SK-N-SH treated with all-trans-retinoic acid at 6 μM for 48 hours (cell line): ENCODE measurements at regions not wholly inside any gene's neighbourhood (a gene's known extent, or its start where the extent isn't known, plus 50 kb on each side); places are given as distances from the start of the nearest gene placed in this dataset.

Experiments
- ATAC-seq: fragments of 200-7000 bp; cut with Tn5 transposase; 3 replicates; pipeline ENCODE4 v1.9.1; 2020; ENCODE audit warnings: mild to moderate bottlenecking, moderate library complexity
- ARNTL ChIP-seq: fragments of 450-650 bp; formaldehyde crosslinking; IDR thresholded peaks from 2 replicates; pipeline ENCODE4 v1.5.0; 2020; ENCODE audit warnings: low read depth, mild to moderate bottlenecking, moderate library complexity, borderline replicate concordance
- BACH2 ChIP-seq: fragments of 250-450 bp; sonication (Bioruptor Pico); IDR thresholded peaks from 2 replicates; pipeline ENCODE4 v1.9.0; 2021; ENCODE audit warnings: mild to moderate bottlenecking, borderline replicate concordance
- CSDC2 ChIP-seq: fragments of 250-450 bp; sonication (Bioruptor Pico); IDR thresholded peaks from 2 replicates; pipeline ENCODE4 v1.5.0; 2020; ENCODE audit warnings: mild to moderate bottlenecking, moderate library complexity
- GLIS3 ChIP-seq: fragments of 250-450 bp; sonication (Bioruptor Pico); IDR thresholded peaks from 2 replicates; pipeline ENCODE4 v1.5.0; 2020; ENCODE audit warnings: mild to moderate bottlenecking, moderate library complexity
- OSR1 ChIP-seq: fragments of 250-450 bp; sonication (Bioruptor Pico); IDR thresholded peaks from 2 replicates; pipeline ENCODE4 v1.8.0; 2022; ENCODE audit warnings: moderate library complexity, mild to moderate bottlenecking, inconsistent platforms
- PPARA ChIP-seq: fragments of 250-450 bp; sonication (Bioruptor Pico); IDR thresholded peaks from 2 replicates; pipeline ENCODE4 v1.5.0; 2020; ENCODE audit warnings: mild to moderate bottlenecking, borderline replicate concordance
- RARB ChIP-seq: fragments of 250-450 bp; sonication (Bioruptor Pico); IDR thresholded peaks from 2 replicates; pipeline ENCODE4 v1.8.0; 2021; ENCODE audit warnings: mild to moderate bottlenecking, moderate library complexity
- SNAI2 ChIP-seq: fragments of 250-450 bp; sonication (Bioruptor Pico); IDR thresholded peaks from 2 replicates; pipeline ENCODE4 v1.5.0; 2020; ENCODE audit warnings: mild to moderate bottlenecking, moderate library complexity
- TCF4 ChIP-seq: fragments of 250-450 bp; sonication (Bioruptor Pico); IDR thresholded peaks from 2 replicates; pipeline ENCODE4 v1.8.0; 2021; ENCODE audit warnings: mild to moderate bottlenecking, moderate library complexity, borderline replicate concordance
- TOX ChIP-seq: fragments of 250-450 bp; sonication (Bioruptor Pico); IDR thresholded peaks from 2 replicates; pipeline ENCODE4 v1.8.0; 2021; ENCODE audit warnings: mild to moderate bottlenecking, moderate library complexity, borderline replicate concordance
- ZC3H10 ChIP-seq: fragments of 250-450 bp; sonication (Bioruptor Pico); IDR thresholded peaks from 2 replicates; pipeline ENCODE4 v1.5.1; 2021; ENCODE audit warnings: mild to moderate bottlenecking, moderate library complexity
- ZFP3 ChIP-seq: fragments of 250-450 bp; sonication (Bioruptor Pico); IDR thresholded peaks from 2 replicates; pipeline ENCODE4 v1.5.0; 2020; ENCODE audit warnings: mild to moderate bottlenecking, moderate library complexity
- ZFP30 ChIP-seq: fragments of 450-650 bp; formaldehyde crosslinking; IDR thresholded peaks from 2 replicates; pipeline ENCODE4 v1.5.0; 2022; ENCODE audit warnings: mild to moderate bottlenecking, moderate library complexity
- ZNF565 ChIP-seq: fragments of 450-650 bp; formaldehyde crosslinking; conservative IDR thresholded peaks from 2 replicates; pipeline ENCODE4 v1.5.0; 2020; ENCODE audit warnings: low read depth, mild to moderate bottlenecking, moderate library complexity
- ZNF70 ChIP-seq: fragments of 450-650 bp; formaldehyde crosslinking; IDR thresholded peaks from 2 replicates; pipeline ENCODE4 v1.5.0; 2020; ENCODE audit warnings: mild to moderate bottlenecking, moderate library complexity
- ZNF8 ChIP-seq: fragments of 450-650 bp; formaldehyde crosslinking; IDR thresholded peaks from 2 replicates; pipeline ENCODE4 v1.5.0; 2020; ENCODE audit warnings: mild to moderate bottlenecking, moderate library complexity
- TF ChIP-seq, protein P1 (sequence below): fragments of 250-450 bp; sonication (Bioruptor Pico); IDR thresholded peaks from 2 replicates; pipeline ENCODE4 v1.5.1; 2020; ENCODE audit warnings: low read depth, mild to moderate bottlenecking, moderate library complexity
- TF ChIP-seq, protein P2 (sequence below): fragments of 250-450 bp; sonication (Bioruptor Pico); IDR thresholded peaks from 2 replicates; pipeline ENCODE4 v1.8.0; 2021; ENCODE audit warnings: low read depth, mild to moderate bottlenecking, moderate library complexity, borderline replicate concordance
- TF ChIP-seq, protein P3 (sequence below): fragments of 250-450 bp; sonication (Bioruptor Pico); IDR thresholded peaks from 2 replicates; pipeline ENCODE4 v1.5.0; 2020; ENCODE audit warnings: mild to moderate bottlenecking, moderate library complexity
- TF ChIP-seq, protein P4 (sequence below): fragments of 250-450 bp; sonication (Bioruptor Pico); IDR thresholded peaks from 2 replicates; pipeline ENCODE4 v1.8.0; 2020; ENCODE audit warnings: mild to moderate bottlenecking, moderate library complexity, borderline replicate concordance

DNA sequence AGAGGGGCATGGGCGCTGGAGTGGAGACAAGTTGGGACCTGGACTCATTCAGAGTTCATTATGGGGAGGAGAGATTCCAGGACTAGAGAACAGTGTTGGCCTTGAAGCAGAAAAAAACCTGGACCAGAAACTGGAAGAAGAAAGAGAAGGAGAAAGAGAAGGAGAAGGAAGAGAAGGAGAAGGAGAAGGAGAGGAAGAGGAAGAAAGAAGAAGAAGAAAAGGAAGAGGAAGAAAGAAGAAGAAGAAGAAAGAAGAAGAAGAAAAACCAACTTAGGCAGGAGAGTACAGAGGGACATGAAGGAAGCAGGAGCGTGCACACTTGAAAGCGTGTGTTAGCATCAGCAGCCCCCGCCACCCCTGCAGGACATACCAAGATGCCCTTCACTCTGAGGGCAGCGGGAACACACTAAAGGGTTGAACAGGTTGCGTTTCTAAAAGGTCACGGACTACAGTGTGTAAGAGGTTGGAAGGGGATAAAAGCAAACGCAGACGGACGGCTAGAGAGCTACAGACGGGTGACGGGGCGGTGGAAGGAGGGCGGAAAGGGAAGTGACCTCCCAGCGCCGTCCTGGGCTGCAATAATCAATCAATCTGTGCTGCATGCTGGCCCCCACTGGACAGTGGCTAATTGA, 95.3 kb downstream of the SEC61G start:
- TF ChIP-seq OSR1 (CRISPR knock-in tag) (no peak), CSDC2 (CRISPR knock-in tag) (no peak), ZFP3 (no peak), ZNF565 (CRISPR knock-in tag) (no peak), ZNF8 (CRISPR knock-in tag) (no peak), SNAI2 (no peak), RARB (no peak), BACH2 (CRISPR knock-in tag) (no peak), GLIS3 (CRISPR knock-in tag) (no peak), ARNTL (CRISPR knock-in tag) (no peak), ZNF70 (no peak), ZFP30 (CRISPR knock-in tag) (no peak)
- TF ChIP-seq, protein P1, sequence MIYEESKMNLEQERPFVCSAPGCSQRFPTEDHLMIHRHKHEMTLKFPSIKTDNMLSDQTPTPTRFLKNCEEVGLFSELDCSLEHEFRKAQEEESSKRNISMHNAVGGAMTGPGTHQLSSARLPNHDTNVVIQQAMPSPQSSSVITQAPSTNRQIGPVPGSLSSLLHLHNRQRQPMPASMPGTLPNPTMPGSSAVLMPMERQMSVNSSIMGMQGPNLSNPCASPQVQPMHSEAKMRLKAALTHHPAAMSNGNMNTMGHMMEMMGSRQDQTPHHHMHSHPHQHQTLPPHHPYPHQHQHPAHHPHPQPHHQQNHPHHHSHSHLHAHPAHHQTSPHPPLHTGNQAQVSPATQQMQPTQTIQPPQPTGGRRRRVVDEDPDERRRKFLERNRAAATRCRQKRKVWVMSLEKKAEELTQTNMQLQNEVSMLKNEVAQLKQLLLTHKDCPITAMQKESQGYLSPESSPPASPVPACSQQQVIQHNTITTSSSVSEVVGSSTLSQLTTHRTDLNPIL: no peak
- TF ChIP-seq, protein P2, sequence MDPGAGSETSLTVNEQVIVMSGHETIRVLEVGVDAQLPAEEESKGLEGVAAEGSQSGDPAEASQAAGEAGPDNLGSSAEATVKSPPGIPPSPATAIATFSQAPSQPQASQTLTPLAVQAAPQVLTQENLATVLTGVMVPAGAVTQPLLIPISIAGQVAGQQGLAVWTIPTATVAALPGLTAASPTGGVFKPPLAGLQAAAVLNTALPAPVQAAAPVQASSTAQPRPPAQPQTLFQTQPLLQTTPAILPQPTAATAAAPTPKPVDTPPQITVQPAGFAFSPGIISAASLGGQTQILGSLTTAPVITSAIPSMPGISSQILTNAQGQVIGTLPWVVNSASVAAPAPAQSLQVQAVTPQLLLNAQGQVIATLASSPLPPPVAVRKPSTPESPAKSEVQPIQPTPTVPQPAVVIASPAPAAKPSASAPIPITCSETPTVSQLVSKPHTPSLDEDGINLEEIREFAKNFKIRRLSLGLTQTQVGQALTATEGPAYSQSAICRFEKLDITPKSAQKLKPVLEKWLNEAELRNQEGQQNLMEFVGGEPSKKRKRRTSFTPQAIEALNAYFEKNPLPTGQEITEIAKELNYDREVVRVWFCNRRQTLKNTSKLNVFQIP (CRISPR knock-in tag): no peak
- TF ChIP-seq, protein P3, sequence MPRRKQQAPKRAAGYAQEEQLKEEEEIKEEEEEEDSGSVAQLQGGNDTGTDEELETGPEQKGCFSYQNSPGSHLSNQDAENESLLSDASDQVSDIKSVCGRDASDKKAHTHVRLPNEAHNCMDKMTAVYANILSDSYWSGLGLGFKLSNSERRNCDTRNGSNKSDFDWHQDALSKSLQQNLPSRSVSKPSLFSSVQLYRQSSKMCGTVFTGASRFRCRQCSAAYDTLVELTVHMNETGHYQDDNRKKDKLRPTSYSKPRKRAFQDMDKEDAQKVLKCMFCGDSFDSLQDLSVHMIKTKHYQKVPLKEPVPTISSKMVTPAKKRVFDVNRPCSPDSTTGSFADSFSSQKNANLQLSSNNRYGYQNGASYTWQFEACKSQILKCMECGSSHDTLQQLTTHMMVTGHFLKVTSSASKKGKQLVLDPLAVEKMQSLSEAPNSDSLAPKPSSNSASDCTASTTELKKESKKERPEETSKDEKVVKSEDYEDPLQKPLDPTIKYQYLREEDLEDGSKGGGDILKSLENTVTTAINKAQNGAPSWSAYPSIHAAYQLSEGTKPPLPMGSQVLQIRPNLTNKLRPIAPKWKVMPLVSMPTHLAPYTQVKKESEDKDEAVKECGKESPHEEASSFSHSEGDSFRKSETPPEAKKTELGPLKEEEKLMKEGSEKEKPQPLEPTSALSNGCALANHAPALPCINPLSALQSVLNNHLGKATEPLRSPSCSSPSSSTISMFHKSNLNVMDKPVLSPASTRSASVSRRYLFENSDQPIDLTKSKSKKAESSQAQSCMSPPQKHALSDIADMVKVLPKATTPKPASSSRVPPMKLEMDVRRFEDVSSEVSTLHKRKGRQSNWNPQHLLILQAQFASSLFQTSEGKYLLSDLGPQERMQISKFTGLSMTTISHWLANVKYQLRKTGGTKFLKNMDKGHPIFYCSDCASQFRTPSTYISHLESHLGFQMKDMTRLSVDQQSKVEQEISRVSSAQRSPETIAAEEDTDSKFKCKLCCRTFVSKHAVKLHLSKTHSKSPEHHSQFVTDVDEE (CRISPR knock-in tag): no peak
- TF ChIP-seq, all 23 proteins: peak for 0
- ATAC-seq: peak; percentile 27; the same call in 2 of the 3 replicates

DNA sequence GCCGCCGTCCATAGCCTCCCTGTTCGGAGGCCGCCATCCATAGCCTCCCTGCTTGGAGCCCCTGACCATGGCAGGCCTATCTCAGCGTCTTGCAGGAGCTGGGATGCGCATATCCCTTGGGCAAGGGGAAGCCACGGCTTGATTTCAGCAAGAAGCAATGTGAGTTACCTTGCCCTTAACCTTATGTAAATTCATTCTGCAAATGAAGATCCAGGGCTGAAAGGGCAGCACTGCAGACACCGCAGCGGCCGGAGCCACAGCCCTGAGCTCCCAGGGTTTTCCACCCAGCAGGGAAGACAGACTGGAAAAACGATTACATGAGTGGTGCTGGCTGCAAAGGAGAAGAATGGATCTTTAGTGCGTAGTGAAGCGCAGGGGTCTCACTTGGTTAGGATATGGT, 95.8 kb downstream of the SEC61G start:
- no peak for ATAC-seq
- no peak for TF ChIP-seq TCF4 (CRISPR knock-in tag)
- TF ChIP-seq PPARA (CRISPR knock-in tag): no peak
- TF ChIP-seq, protein P2 (CRISPR knock-in tag): no peak
- no peak for TF ChIP-seq ZC3H10 (CRISPR knock-in tag)
- no peak for TF ChIP-seq BACH2 (CRISPR knock-in tag)
- TF ChIP-seq TOX (CRISPR knock-in tag): no peak
- no peak for TF ChIP-seq OSR1 (CRISPR knock-in tag)
- TF ChIP-seq, protein P1: no peak
- TF ChIP-seq, protein P4, sequence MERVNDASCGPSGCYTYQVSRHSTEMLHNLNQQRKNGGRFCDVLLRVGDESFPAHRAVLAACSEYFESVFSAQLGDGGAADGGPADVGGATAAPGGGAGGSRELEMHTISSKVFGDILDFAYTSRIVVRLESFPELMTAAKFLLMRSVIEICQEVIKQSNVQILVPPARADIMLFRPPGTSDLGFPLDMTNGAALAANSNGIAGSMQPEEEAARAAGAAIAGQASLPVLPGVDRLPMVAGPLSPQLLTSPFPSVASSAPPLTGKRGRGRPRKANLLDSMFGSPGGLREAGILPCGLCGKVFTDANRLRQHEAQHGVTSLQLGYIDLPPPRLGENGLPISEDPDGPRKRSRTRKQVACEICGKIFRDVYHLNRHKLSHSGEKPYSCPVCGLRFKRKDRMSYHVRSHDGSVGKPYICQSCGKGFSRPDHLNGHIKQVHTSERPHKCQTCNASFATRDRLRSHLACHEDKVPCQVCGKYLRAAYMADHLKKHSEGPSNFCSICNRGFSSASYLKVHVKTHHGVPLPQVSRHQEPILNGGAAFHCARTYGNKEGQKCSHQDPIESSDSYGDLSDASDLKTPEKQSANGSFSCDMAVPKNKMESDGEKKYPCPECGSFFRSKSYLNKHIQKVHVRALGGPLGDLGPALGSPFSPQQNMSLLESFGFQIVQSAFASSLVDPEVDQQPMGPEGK (CRISPR knock-in tag): no peak
- TF ChIP-seq CSDC2 (CRISPR knock-in tag): no peak
- no peak for TF ChIP-seq RARB
- TF ChIP-seq ZFP3: no peak
- no peak for TF ChIP-seq ZNF565 (CRISPR knock-in tag)
